HPDE6-E6E7 (cell line): ENCODE measurements at regions not wholly inside any gene's neighbourhood (a gene's known extent, or its start where the extent isn't known, plus 50 kb on each side); places are given as distances from the start of the nearest gene placed in this dataset.
"Not testable (repeated sequence)": the region's sequence is repeated elsewhere in the genome, so short reads cannot be mapped to it uniquely, and the experiment has no call there.

ENCODE experiments used
- DNase-seq: peaks from one replicate; pipeline ENCODE4 v3.0.0; 2011; ENCODE audit warnings: missing footprints; ENCODE audit errors: extremely low spot score

GRCh38 chr10:80697926-80698325, 160.2 kb downstream of the SH2D4B start:
- DNase-seq = no peak

- peak; percentile 38 for DNase-seq
Measured at GRCh38 chr10:80699602-80700039, 161.9 kb downstream of the SH2D4B start.

GRCh38 chr10:80700252-80700651, 162.6 kb downstream of the SH2D4B start:
- no peak for DNase-seq

- DNase-seq = no peak
Measured at GRCh38 chr10:80700760-80701444, 163.2 kb downstream of the SH2D4B start.

- DNase-seq = no peak
Measured at GRCh38 chr10:80701706-80702105, 164.0 kb downstream of the SH2D4B start.

DNA sequence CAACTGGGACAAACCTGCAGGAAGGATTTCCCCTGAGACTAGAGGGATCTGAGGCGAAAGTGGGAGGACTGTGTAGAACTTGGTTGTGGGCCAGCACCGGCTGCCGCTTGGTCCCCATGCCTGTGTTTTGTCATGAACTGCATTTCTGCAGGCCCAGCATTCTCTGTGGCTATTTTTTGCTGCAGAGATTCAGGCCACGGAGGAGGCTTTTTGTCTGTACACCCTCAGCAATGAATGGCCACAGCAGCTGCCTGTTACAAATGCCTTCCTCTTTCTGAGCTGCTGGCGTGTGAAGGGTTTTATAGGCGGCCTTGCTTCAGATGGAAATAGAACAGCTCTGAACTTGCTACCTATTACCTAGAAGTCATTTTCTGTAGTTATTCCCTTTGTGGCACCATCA, 164.4 kb downstream of the SH2D4B start:
- DNase-seq = no peak

DNA sequence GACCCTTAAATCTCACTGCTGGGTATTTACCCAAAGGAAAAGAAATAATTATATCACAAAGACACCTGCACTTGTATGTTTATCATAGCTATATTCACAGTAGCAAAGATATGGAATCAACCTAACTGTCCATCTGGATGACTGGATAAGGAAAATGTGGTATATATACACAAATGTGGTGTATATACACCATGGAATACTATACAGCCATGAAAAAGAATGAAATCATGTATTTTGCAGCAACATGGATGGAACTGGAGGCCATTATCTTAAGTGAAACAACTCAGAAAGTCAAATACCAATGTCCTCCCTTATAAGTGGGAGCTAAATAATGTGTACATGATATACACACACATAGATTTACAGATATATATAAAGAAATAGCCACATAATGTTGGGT, 168.2 kb downstream of the SH2D4B start:
- no peak for DNase-seq

DNA sequence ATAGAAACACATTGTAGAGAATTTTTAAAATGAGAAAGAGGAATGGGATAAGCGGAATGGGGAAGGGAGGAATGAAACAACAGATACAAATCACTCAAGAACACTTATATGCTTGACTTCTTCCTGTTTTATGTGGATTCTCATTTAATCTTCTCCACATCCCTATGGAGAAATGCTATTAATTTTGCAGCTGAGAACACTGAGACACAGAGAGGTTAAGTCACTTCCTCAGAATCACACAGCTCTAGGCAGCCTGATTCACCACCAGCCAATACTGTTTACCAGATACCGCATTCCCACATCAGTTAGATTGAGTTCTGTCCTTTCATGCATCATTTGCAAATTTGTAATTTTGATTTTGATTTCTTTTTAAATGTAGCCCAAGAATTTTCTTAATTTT, 170.5 kb downstream of the SH2D4B start:
- no peak for DNase-seq

DNA sequence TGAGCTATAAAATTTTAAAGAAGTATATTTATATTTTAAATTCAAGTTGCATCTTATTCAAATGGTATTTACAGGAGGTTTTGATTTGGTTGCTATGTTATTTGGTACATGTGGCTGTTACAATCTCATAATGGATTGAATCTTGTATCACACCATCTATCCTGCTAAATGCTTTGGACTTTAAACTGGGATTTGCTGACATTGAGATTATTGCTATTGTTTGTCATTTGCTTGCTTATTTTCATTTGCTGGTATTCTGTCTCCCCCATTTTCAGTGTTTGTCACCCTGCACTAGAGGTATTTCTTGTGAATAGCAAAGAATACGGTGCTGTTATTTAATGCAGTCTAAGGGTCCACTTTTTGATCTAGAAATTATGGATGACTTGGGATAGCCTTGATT, 171.1 kb downstream of the SH2D4B start:
- DNase-seq = no peak

DNA sequence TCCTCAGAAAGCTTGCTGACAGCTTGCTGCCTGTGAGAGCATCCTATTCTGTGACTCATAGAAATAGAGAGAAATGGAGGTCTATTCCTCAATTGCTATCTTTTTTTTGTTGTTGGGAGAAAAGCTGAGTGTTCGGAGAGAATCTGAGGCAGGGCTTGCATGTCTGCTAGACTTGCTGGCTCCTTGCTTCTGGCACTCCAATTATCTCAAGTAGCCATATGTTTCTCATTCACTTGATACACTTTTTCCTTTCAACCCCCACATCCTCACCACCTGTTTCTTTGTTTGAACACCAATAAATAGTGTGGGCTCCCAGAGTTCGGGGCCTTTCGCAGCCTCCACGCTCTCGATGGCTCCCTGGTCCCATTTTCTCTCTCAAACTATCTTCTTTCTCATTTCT, 172.2 kb downstream of the SH2D4B start:
- DNase-seq = no peak

DNA sequence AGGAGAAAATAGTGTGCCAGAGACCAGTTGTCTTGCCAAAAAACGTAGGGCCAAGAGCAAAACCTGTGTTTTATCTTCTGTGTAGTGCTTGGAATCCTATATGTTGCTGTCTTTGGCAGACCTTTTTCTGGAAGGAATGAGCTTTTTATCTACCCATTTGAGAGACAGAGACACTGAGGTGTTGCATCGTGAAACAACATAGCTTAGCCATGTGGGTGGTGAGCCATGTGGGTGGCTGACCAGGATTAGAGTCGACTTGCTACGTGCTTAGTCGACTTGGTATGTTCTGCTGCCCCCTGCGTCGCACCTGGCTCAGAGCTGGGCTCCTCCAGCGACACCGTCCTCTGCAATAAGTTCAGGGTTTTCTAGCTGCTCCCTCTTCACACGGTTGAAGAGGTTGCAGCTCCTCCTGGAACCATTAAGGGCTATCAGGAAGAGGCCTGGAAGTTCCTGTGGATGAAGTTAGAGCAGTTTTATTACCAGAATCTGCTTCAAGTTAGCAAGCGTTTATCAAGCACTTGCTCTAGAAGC, 175.8 kb downstream of the SH2D4B start:
- no peak for DNase-seq

- no peak for DNase-seq
Measured at GRCh38 chr10:80714566-80714965, 176.9 kb downstream of the SH2D4B start.

DNA sequence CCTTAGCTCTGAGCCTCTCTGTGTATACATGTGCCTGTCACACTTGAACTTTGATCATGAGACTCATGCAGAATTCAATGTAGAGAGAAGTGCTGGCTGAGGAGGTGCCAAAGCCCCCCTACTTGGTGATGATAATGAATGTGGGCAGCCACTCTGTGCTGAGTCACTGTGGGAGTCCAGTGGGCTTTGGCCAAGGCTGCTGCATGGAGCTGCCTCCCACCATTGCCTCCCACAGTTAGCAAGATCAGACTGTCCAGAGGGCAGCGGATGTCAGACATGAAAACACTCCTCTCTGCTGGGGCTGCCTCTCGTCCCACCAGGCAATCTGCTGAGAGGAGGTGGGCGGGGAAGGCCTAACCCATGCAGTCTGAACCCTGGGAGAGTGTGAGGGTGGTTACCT, 180.3 kb downstream of the SH2D4B start:
- DNase-seq = no peak

DNA sequence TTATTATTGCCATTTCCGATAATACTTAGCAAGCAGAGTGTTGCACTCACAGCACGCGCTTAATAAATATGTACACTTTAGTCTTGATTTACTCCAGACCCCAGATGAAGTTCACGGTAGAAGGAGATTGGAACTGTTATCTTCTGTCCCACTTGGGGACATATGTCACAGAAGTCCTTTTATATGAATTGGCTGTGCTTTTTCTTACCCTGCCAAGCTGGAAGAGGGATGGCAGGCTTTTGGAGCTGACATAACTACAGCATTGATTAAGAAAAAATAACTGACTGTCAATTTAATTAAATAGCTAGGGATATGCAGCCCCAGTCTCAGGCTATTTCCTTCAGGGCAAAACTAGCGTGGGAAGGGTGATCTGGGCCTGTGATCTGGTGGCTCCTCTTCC, 182.2 kb downstream of the SH2D4B start:
- no peak for DNase-seq

DNA sequence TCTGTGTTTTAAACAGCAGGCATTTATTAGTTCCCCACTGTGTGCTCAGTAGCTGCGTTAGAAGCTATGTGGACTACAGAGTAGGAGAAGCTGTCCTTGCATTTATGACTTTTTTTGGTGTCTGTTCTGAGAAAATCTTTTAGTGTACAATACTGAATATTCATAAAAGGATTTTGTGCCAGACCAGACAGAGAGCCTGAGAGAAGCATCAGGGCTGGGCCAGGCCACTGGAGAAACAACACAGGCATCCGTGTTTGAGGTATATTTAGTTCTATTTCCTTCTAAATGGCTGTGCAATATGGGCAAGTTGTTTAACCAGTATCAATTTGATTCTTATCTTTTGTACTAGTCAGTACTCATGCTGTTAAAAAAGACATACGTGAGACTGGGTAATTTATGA, 182.8 kb downstream of the SH2D4B start:
- DNase-seq = no peak

DNA sequence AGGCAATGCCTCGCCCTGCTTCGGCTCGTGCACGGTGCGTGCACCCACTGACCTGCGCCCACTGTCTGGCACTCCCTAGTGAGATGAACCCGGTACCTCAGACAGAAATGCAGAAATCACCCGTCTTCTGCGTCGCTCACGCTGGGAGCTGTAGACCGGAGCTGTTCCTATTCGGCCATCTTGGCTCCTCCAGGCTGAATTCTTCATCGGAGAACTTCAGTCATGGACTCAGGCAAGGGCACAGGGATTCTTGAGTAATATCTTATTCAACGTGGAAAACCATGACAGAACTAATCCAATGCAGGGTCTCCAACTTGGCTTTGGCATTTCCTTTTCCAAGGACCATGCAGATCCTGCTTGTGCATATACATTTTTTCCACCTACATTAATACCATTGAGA, 190.7 kb downstream of the SH2D4B start:
- DNase-seq = not testable (repeated sequence)

DNA sequence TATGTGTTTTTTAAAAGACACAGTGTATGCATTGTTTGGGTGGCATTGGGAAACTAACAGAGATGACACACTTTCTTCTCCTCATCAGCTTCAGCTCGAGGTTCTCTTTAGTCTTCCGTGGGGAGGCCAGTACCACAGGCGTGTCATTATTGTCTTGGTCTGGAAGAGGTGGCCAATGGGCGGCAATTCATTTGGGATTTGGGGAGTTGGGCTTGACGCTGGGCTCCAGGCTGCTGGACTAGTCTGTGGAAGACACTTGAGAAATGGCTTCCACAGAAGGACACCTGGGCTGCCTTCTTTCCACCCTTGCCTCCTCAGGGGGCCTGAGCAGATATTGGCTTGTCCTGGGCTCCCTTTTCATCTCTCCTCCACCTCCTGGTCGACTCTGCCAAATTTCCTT, 192.2 kb downstream of the SH2D4B start:
- no peak for DNase-seq

- DNase-seq = no peak
Measured at GRCh38 chr10:80730522-80730921, 192.8 kb downstream of the SH2D4B start.

- DNase-seq = no peak
Measured at GRCh38 chr10:80734589-80734988, 196.9 kb downstream of the SH2D4B start.

GRCh38 chr10:80737209-80737608, 199.5 kb downstream of the SH2D4B start:
- DNase-seq = no peak

GRCh38 chr10:80739328-80739727, 201.6 kb downstream of the SH2D4B start:
- no peak for DNase-seq

- no peak for DNase-seq
Measured at GRCh38 chr10:80739963-80740715, 202.4 kb downstream of the SH2D4B start.

GRCh38 chr10:80741278-80741677, 203.6 kb downstream of the SH2D4B start:
- no peak for DNase-seq
